GM21381 (cell line): ENCODE measurements at regions not wholly inside any gene's neighbourhood (a gene's known extent, or its start where the extent isn't known, plus 50 kb on each side); places are given as distances from the start of the nearest gene placed in this dataset.

Experiments
- ATAC-seq: cut with Tn5 transposase; IDR thresholded peaks from one replicate; pipeline ENCODE4 v1.9.1; 2021; ENCODE audit warnings: mild to moderate bottlenecking, moderate library complexity; ENCODE audit not compliant: unreplicated experiment

GRCh38 chr11:109735128-109735527, 313.1 kb downstream of the C11orf87 start:
- ATAC-seq = no peak

GRCh38 chr11:109739379-109739778, 317.4 kb downstream of the C11orf87 start:
- ATAC-seq = no peak

GRCh38 chr11:109745996-109746625, 324.1 kb downstream of the C11orf87 start:
- ATAC-seq = no peak

GRCh38 chr11:109747839-109748238, 325.8 kb downstream of the C11orf87 start:
- peak; percentile 73 for ATAC-seq

GRCh38 chr11:109749476-109749875, 327.5 kb downstream of the C11orf87 start:
- ATAC-seq = no peak

- ATAC-seq = no peak
Observed at GRCh38 chr11:109750964-109751363, 329.0 kb downstream of the C11orf87 start.

- ATAC-seq = no peak
Observed at GRCh38 chr11:109752212-109752825, 330.3 kb downstream of the C11orf87 start.

- no peak for ATAC-seq
Observed at GRCh38 chr11:109756521-109756920, 334.5 kb downstream of the C11orf87 start.

- ATAC-seq = no peak
Observed at GRCh38 chr11:109756951-109757350, 335.0 kb downstream of the C11orf87 start.

- ATAC-seq = no peak
Observed at GRCh38 chr11:109762546-109762945, 330.6 kb upstream of the ZC3H12C start.

GRCh38 chr11:109765709-109766311, 327.4 kb upstream of the ZC3H12C start:
- no peak for ATAC-seq

GRCh38 chr11:109769858-109770257, 323.3 kb upstream of the ZC3H12C start:
- ATAC-seq = no peak

- no peak for ATAC-seq
Observed at GRCh38 chr11:109770323-109770722, 322.9 kb upstream of the ZC3H12C start.

GRCh38 chr11:109772892-109773291, 320.3 kb upstream of the ZC3H12C start:
- ATAC-seq = no peak

- no peak for ATAC-seq
Observed at GRCh38 chr11:109775686-109776085, 317.5 kb upstream of the ZC3H12C start.

- ATAC-seq = no peak
Observed at GRCh38 chr11:109783014-109783413, 310.2 kb upstream of the ZC3H12C start.

GRCh38 chr11:109783840-109784239, 309.4 kb upstream of the ZC3H12C start:
- ATAC-seq = peak; percentile 90

GRCh38 chr11:109784536-109784935, 308.7 kb upstream of the ZC3H12C start:
- ATAC-seq = no peak

GRCh38 chr11:109785198-109785597, 308.0 kb upstream of the ZC3H12C start:
- ATAC-seq = no peak

- no peak for ATAC-seq
Observed at GRCh38 chr11:109785714-109786113, 307.5 kb upstream of the ZC3H12C start.

- ATAC-seq = no peak
Observed at GRCh38 chr11:109788948-109789490, 304.2 kb upstream of the ZC3H12C start.

- ATAC-seq = no peak
Observed at GRCh38 chr11:109789901-109790300, 303.3 kb upstream of the ZC3H12C start.
